ENCODE measurements at regions not wholly inside any gene's neighbourhood (a gene's known extent, or its start where the extent isn't known, plus 50 kb on each side); places are given as distances from the start of the nearest gene placed in this dataset.
"Not testable (repeated sequence)": the region's sequence is repeated elsewhere in the genome, so short reads cannot be mapped to it uniquely, and the experiment has no call there.

DNA sequence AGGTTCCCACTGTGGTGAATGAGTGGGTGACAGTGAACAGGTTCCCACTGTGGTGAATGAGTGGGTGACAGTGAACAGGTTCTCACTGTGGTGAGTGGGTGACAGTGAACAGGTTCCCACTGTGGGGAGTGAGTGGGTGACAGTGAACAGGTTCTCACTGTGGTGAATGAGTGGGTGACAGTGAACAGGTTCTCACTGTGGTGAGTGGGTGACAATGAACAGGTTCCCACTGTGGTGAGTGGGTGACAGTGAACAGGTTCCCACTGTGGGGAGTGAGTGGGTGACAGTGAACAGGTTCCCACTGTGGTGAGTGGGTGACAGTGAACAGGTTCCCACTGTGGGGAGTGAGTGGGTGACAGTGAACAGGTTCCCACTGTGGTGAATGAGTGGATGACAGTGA lies 637.6 kb downstream of the UQCRFS1 start:
- TF ChIP-seq, protein P1, sequence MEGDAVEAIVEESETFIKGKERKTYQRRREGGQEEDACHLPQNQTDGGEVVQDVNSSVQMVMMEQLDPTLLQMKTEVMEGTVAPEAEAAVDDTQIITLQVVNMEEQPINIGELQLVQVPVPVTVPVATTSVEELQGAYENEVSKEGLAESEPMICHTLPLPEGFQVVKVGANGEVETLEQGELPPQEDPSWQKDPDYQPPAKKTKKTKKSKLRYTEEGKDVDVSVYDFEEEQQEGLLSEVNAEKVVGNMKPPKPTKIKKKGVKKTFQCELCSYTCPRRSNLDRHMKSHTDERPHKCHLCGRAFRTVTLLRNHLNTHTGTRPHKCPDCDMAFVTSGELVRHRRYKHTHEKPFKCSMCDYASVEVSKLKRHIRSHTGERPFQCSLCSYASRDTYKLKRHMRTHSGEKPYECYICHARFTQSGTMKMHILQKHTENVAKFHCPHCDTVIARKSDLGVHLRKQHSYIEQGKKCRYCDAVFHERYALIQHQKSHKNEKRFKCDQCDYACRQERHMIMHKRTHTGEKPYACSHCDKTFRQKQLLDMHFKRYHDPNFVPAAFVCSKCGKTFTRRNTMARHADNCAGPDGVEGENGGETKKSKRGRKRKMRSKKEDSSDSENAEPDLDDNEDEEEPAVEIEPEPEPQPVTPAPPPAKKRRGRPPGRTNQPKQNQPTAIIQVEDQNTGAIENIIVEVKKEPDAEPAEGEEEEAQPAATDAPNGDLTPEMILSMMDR (conservative IDR thresholded peaks at IDR 0.05), result not testable (repeated sequence)
- TF ChIP-seq EZH2 (IDR thresholded peaks at IDR 0.05; ENCODE audit: low read depth), result not testable (repeated sequence)

Measured in PC-9 (cell line).